IPS-15b (cell line): ENCODE measurements at regions not wholly inside any gene's neighbourhood (a gene's known extent, or its start where the extent isn't known, plus 50 kb on each side); places are given as distances from the start of the nearest gene placed in this dataset.

Experiments used
- H3K27me3 ChIP-seq: one replicate; pipeline ENCODE4 v1.6.1; 2013; ENCODE audit warnings: low read length; ENCODE audit not compliant: control insufficient read depth, insufficient read depth
- H3K36me3 ChIP-seq: one replicate; pipeline ENCODE4 v1.6.1; 2013; ENCODE audit warnings: low read length; ENCODE audit not compliant: control insufficient read depth, insufficient read depth
- H3K4me1 ChIP-seq: one replicate; pipeline ENCODE4 v1.6.1; 2013; ENCODE audit warnings: mild to moderate bottlenecking, low read length; ENCODE audit not compliant: control insufficient read depth, insufficient read depth
- H3K4me3 ChIP-seq: one replicate; pipeline ENCODE4 v1.5.1; 2013; ENCODE audit warnings: low read depth, low read length
- H3K9ac ChIP-seq: one replicate; pipeline ENCODE4 v1.6.1; 2013; ENCODE audit warnings: low read depth, mild to moderate bottlenecking, low read length
- H3K9me3 ChIP-seq: one replicate; pipeline ENCODE4 v1.6.1; 2013; ENCODE audit warnings: mild to moderate bottlenecking, low read length; ENCODE audit not compliant: control insufficient read depth, insufficient read depth

DNA sequence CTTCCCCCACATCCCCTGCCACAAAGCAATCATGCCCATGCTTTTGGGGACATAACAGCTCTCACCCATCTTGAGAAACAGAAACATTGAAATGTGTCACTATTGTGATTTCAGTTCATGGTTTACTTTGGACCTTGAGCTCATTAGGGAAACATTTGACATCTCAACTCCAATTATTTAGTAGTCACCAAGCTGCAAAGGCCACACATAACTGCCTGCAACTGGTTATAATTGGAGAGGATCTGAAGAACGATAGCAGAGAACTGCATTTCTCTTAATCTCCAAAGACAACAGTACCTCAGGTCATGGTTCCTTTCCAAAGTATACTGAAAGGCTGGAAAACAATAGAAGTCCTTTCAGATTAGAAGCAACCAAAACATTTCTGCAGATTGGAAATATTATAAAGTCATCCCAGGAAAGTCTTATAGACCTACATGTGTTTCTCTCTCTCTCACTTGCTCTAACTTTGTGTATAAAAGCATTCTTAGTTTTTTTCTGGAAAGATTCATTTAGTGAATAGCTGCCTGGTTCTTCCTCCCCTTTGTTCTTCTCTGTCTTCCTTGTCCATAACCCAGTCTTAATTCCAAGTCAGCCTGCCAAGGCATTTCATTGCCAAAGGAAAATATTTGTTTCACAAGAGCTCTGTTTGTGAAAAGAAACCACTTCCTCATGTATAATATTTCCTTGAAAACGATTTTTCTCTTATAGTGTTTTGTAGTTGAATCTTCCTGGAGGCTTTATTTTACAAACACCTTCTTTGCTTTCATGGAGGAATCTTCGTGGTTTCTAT is 426.8 kb downstream of the ADGRL2 start:
- Histone ChIP-seq H3K4me1 (no peaks in the 10 kb centered on the region), H3K9ac (no peak overlapping the region), H3K36me3 (no peaks in the 10 kb centered on the region), H3K27me3 (no peaks in the 10 kb centered on the region), H3K9me3 (no peaks in the 10 kb centered on the region), H3K4me3 (no peak overlapping the region)

DNA sequence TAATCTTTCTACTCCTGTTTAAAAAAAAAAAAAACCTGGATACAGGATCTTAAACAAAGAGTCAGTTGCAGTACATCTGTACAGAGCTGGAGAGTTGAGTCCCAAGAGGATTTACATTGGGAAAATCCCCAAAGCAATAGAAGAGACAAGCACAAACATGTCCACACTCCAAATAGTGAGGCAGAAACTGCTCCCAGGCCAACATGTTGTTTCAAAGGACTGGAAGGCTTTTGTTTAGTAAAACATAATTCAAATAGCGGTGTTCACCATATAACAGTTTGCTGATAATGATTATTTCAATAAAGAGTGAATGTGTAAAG is 425.4 kb downstream of the ADGRL2 start:
- no peak overlapping the region for H3K9ac ChIP-seq
- H3K27me3 ChIP-seq = no peaks in the 10 kb centered on the region
- H3K4me3 ChIP-seq = no peak overlapping the region
- no peaks in the 10 kb centered on the region for H3K36me3 ChIP-seq
- no peaks in the 10 kb centered on the region for H3K4me1 ChIP-seq
- no peaks in the 10 kb centered on the region for H3K9me3 ChIP-seq

- H3K36me3 ChIP-seq = no peaks in the 10 kb centered on the region
- no peaks in the 10 kb centered on the region for H3K27me3 ChIP-seq
- H3K4me1 ChIP-seq = peaks cover under 1% of the 10 kb centered on the region
- no peaks in the 10 kb centered on the region for H3K9me3 ChIP-seq
- no peak overlapping the region for H3K4me3 ChIP-seq
- H3K9ac ChIP-seq = no peak overlapping the region
Observed at GRCh38 chr1:82225421-82226185, 424.9 kb downstream of the ADGRL2 start.

DNA sequence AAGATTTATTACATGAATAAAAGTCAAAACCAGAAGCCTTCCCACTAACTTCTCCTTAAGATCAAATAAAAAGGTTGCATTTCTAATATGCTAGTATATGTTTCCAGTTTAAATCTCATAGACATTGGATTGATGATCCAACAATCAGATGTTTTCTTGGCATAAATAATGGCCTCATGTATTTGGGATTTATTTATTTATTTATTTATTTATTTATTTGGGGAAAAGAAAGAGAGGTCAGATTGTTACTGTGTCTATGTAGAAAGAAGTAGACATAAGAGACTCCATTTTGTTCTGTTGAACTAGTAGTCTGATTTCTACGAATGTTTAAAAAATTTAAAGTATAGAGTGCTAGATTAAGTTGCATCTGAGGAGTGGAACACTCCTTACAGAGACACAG is 422.4 kb downstream of the ADGRL2 start:
- H3K4me1 ChIP-seq = peaks cover 3% of the 10 kb centered on the region
- no peaks in the 10 kb centered on the region for H3K27me3 ChIP-seq
- H3K36me3 ChIP-seq = no peaks in the 10 kb centered on the region
- no peak overlapping the region for H3K4me3 ChIP-seq
- no peak overlapping the region for H3K9ac ChIP-seq
- no peaks in the 10 kb centered on the region for H3K9me3 ChIP-seq

DNA sequence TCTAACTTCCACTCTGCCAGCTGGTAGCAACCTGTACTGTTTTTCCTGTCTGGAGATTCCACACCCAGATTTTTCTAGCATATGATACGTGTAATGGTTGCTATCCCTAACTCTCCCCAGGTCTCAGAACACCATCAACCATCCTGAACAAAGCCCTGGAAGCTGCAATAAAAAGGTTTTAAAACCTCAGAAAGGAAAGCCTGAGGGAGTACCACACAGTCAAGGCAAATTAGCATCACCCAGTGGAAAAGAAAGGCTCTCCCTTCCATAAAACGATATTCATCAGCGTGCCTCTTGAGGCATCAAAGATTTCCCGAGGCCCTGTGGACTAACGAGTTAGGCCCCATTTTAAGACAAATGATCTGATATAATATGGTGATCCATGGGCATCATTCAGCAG is 421.0 kb downstream of the ADGRL2 start:
- no peak overlapping the region for H3K4me3 ChIP-seq
- no peak overlapping the region for H3K9ac ChIP-seq
- H3K36me3 ChIP-seq = no peaks in the 10 kb centered on the region
- peaks cover 3% of the 10 kb centered on the region for H3K4me1 ChIP-seq
- no peaks in the 10 kb centered on the region for H3K27me3 ChIP-seq
- no peaks in the 10 kb centered on the region for H3K9me3 ChIP-seq

- no peaks in the 10 kb centered on the region for H3K9me3 ChIP-seq
Observed at GRCh38 chr1:82220754-82221153, 420.0 kb downstream of the ADGRL2 start.

GRCh38 chr1:82219841-82220240 is 419.1 kb downstream of the ADGRL2 start:
- Histone ChIP-seq H3K27me3 (no peaks in the 10 kb centered on the region), H3K9me3 (no peaks in the 10 kb centered on the region), H3K4me1 (peaks cover 3% of the 10 kb centered on the region), H3K36me3 (no peaks in the 10 kb centered on the region), H3K9ac (no peak overlapping the region), H3K4me3 (no peak overlapping the region)

More at GRCh38 chr1:82220754-82221153, 420.0 kb downstream of the ADGRL2 start:
- Histone ChIP-seq H3K27me3 (no peaks in the 10 kb centered on the region), H3K4me1 (peaks cover 3% of the 10 kb centered on the region), H3K4me3 (no peak overlapping the region), H3K36me3 (no peaks in the 10 kb centered on the region), H3K9ac (no peak overlapping the region)

DNA sequence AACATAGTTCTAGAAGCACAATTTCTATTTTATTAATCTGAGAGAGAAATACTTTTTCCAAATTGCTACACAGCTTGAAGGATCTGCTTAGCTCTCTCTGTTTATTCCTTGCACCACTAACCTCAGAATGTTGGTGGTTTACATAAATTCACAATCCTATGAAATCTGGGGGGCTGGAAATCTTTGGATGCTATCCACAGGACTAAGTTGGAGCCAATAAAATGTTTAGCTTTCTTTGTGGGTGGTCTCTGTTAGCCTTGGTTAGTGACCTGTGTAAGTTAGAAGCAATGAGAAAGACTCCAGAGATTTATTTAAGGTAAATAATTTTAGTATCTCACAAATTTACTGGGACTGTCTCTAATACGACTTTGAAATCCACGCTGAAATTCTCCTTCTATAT is 418.1 kb downstream of the ADGRL2 start:
- Histone ChIP-seq H3K36me3 (no peaks in the 10 kb centered on the region), H3K27me3 (no peaks in the 10 kb centered on the region), H3K9me3 (no peaks in the 10 kb centered on the region), H3K4me1 (peaks cover 3% of the 10 kb centered on the region), H3K4me3 (no peak overlapping the region), H3K9ac (no peak overlapping the region)

DNA sequence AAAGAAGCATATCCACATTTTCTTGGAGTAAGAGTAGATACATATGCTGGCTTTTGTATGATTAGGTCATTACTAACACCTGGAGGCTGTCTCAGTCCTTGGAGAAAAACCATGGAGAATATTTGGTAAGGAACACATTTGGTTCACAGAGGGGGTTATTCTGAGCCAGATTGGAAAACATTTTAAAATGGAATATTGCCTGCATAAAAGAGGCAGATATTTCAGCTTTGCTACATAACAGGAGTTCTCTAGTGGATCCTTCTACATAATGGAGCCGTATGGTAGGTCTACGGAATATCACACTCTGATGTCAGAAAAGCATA is 415.1 kb downstream of the ADGRL2 start:
- H3K36me3 ChIP-seq = no peaks in the 10 kb centered on the region
- peaks cover 3% of the 10 kb centered on the region for H3K4me1 ChIP-seq
- no peak overlapping the region for H3K9ac ChIP-seq
- H3K4me3 ChIP-seq = no peak overlapping the region
- no peaks in the 10 kb centered on the region for H3K9me3 ChIP-seq
- H3K27me3 ChIP-seq = no peaks in the 10 kb centered on the region

GRCh38 chr1:82215056-82215852 is 414.5 kb downstream of the ADGRL2 start:
- H3K36me3 ChIP-seq = no peaks in the 10 kb centered on the region

DNA sequence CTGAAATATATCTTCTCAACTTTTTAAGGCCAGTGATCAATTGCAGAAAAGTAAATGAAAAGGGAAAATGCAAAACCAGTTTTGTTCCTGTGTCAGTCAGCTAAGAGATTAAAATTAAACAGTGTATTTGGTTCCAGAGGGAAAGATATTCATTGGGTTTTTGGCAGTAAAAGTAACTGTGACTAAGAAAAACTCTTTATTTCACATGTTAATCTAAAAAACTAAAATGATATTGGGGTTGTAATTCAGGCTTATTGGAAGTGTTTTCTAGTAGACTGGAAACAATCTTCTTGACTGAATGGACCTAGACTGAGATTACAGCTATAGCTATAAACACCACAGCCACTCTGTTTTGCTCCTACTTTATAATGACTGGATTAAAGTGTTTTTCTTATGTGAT is 413.9 kb downstream of the ADGRL2 start:
- Histone ChIP-seq H3K36me3 (no peaks in the 10 kb centered on the region), H3K27me3 (no peaks in the 10 kb centered on the region), H3K4me3 (no peak overlapping the region), H3K9ac (no peak overlapping the region), H3K4me1 (no peaks in the 10 kb centered on the region), H3K9me3 (no peaks in the 10 kb centered on the region)

More at GRCh38 chr1:82215056-82215852, 414.5 kb downstream of the ADGRL2 start:
- Histone ChIP-seq H3K9me3 (no peaks in the 10 kb centered on the region), H3K27me3 (no peaks in the 10 kb centered on the region), H3K4me3 (no peak overlapping the region), H3K4me1 (no peaks in the 10 kb centered on the region), H3K9ac (no peak overlapping the region)
